GM19324 (cell line): ENCODE measurements at regions not wholly inside any gene's neighbourhood (a gene's known extent, or its start where the extent isn't known, plus 50 kb on each side); places are given as distances from the start of the nearest gene placed in this dataset.

Experiments
- ATAC-seq: cut with Tn5 transposase; IDR thresholded peaks from one replicate; pipeline ENCODE4 v1.9.1; 2021; ENCODE audit warnings: mild to moderate bottlenecking, moderate library complexity; ENCODE audit not compliant: unreplicated experiment, low FRiP score

DNA sequence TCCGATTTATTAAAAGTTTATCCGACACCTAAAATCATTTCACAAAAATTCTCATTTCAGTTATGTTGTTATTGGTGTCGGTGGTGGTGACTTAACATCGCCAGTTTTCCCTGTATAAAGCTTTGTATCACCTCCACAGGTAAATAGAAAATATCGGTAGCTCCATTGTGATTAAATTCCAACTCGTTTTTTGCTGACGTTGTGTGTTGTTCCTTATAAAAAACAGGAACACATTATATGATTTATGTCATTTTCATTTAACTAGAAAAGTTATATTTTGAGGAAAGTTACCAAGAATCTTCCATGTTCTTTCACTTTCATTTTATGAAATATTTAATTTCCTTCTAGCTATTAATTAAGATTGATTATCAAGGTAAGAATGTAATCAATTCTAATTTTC is 635.9 kb downstream of the CDH18 start:
- no peak for ATAC-seq

DNA sequence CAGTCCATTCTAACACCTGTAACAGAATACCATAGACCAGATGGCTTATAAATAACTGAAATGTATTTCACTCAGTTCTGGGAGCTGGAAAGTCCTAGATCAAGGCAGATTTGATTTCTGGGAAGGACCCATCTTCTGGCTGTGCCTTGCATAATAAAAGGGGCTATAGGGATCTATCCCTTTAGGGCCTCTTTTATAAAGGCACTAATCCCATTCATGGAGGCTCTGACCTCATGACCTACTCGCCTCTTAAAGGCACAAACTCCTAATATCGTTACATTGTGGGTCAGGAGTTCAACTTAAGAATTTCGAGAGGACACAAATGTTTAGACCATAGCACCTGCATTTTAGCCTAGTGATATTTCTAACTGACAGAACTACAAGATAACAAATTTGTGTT is 619.0 kb downstream of the CDH18 start:
- ATAC-seq = no peak

- ATAC-seq = no peak
These were observed 618.4 kb downstream of the CDH18 start for GRCh38 chr5:19369561-19369960.

GRCh38 chr5:19370655-19371386 is 617.2 kb downstream of the CDH18 start:
- ATAC-seq = no peak

GRCh38 chr5:19388391-19388790 is 599.6 kb downstream of the CDH18 start:
- ATAC-seq = no peak

GRCh38 chr5:19401032-19401431 is 587.0 kb downstream of the CDH18 start:
- no peak for ATAC-seq

- ATAC-seq = no peak
These were observed 581.2 kb downstream of the CDH18 start for GRCh38 chr5:19406576-19407365.

DNA sequence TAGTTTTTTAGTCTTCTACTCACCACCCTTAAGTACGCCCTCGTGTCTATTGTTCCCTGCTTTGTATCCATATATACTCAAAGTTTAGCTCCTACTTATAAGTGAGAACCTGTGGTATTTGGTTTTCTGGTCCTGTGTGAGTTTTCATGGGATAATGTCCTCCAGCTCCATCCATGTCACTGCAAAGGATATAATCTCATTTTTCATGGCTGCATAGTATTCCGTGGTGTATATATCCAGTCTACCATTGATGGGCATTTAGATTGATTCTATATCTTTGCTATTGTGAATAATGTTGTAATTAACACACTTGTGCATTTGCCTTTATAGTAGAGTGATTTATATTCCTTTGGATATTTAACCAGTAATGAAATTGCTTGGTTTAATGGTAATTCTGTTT is 579.9 kb downstream of the CDH18 start:
- ATAC-seq = no peak

GRCh38 chr5:19411936-19412335 is 576.1 kb downstream of the CDH18 start:
- ATAC-seq = no peak
